IMR-90 (cell line): ENCODE measurements at regions not wholly inside any gene's neighbourhood (a gene's known extent, or its start where the extent isn't known, plus 50 kb on each side); places are given as distances from the start of the nearest gene placed in this dataset.

Experiments
- ATAC-seq: fragments of 200-7000 bp; cut with Tn5 transposase; 2 replicates; pipeline ENCODE4 v1.9.1; 2020; ENCODE audit warnings: low read depth, mild to moderate bottlenecking, moderate library complexity
- BruUV-seq: library from RNA; stranded (reverse); fragments of 400-500 nt; replicated peaks from 2 replicates; lab custom pipeline; 2021; lab: Mats Ljungman, UMichigan
- CTCF ChIA-PET: fragments of 300-600 bp; formaldehyde crosslinking; extraction: SDS; loops from one replicate; lab custom pipeline; 2021; ENCODE audit warnings: antibody characterized with exemption; lab: Yijun Ruan, JAX
- POLR2A ChIA-PET: fragments of 300-600 bp; sonication (Branson Sonifier 250); formaldehyde crosslinking; loops from one replicate; lab custom pipeline; 2022; ENCODE audit warnings: antibody characterized with exemption; ENCODE audit not compliant: unreplicated experiment; lab: Charles Lee
- DNase-seq: peaks from one replicate; pipeline ENCODE4 v3.0.0; 2013
- H2AFZ ChIP-seq: replicated peaks from 2 replicates; pipeline ENCODE3; 2013; ENCODE audit warnings: low read length, mild to moderate bottlenecking; ENCODE audit not compliant: poor library complexity
- H2AK5ac ChIP-seq: 2 replicates; pipeline ENCODE4 v1.6.1; 2013; ENCODE audit warnings: low read depth, low read length, inconsistent platforms
- H2AK9ac ChIP-seq: replicated peaks from 2 replicates; pipeline ENCODE3; 2013; ENCODE audit warnings: mild to moderate bottlenecking, low read depth, low read length, moderate library complexity; ENCODE audit not compliant: poor library complexity
- H2BK120ac ChIP-seq: 2 replicates; pipeline ENCODE4 v1.6.1; 2013; ENCODE audit warnings: low read depth, low read length, inconsistent platforms
- H2BK15ac ChIP-seq: 3 replicates; pipeline ENCODE4 v1.6.1; 2013; ENCODE audit warnings: low read depth, low read length, inconsistent platforms
- H2BK20ac ChIP-seq: 2 replicates; pipeline ENCODE4 v1.6.1; 2013; ENCODE audit warnings: low read depth, mild to moderate bottlenecking, inconsistent platforms, low read length, moderate library complexity
- H2BK5ac ChIP-seq: 2 replicates; pipeline ENCODE4 v1.6.1; 2013; ENCODE audit warnings: mild to moderate bottlenecking, low read depth, low read length, inconsistent platforms; ENCODE audit not compliant: poor library complexity, severe bottlenecking
- H3K14ac ChIP-seq: replicated peaks from 2 replicates; pipeline ENCODE4 v1.6.1; 2013; ENCODE audit warnings: low read depth, low read length, inconsistent platforms
- H3K18ac ChIP-seq: 2 replicates; pipeline ENCODE4 v1.6.1; 2013; ENCODE audit warnings: low read depth, low read length, control low read depth
- H3K23ac ChIP-seq: 2 replicates; pipeline ENCODE4 v1.6.1; 2013; ENCODE audit warnings: low read depth, low read length, inconsistent platforms
- H3K27ac ChIP-seq: 2 replicates; pipeline ENCODE4 v1.5.1; 2013; ENCODE audit warnings: mild to moderate bottlenecking, control low read depth, low read length; ENCODE audit not compliant: insufficient read depth
- H3K27me3 ChIP-seq: 2 replicates; pipeline ENCODE4 v1.6.1; 2013; ENCODE audit warnings: low read length; ENCODE audit not compliant: control insufficient read depth, insufficient read depth
- H3K36me3 ChIP-seq: 2 replicates; pipeline ENCODE4 v1.6.1; 2013; ENCODE audit warnings: low read length, mixed read lengths; ENCODE audit not compliant: control insufficient read depth, insufficient read depth
- H3K4ac ChIP-seq: 2 replicates; pipeline ENCODE4 v1.6.1; 2013; ENCODE audit warnings: low read depth, low read length, inconsistent platforms
- H3K4me1 ChIP-seq: 2 replicates; pipeline ENCODE4 v1.6.1; 2013; ENCODE audit warnings: low read length, mixed read lengths; ENCODE audit not compliant: control insufficient read depth, insufficient read depth
- H3K4me2 ChIP-seq: 2 replicates; pipeline ENCODE4 v1.6.1; 2013; ENCODE audit warnings: low read depth, mild to moderate bottlenecking, control low read depth, low read length, moderate library complexity
- H3K4me3 ChIP-seq: 2 replicates; pipeline ENCODE4 v1.5.1; 2013; ENCODE audit warnings: low read depth, mild to moderate bottlenecking, control low read depth, low read length, moderate library complexity; ENCODE audit not compliant: insufficient read depth
- H3K56ac ChIP-seq: 2 replicates; pipeline ENCODE4 v1.6.1; 2013; ENCODE audit warnings: low read length, inconsistent platforms; ENCODE audit not compliant: insufficient read depth; ENCODE audit errors: extremely low read depth
- H3K79me1 ChIP-seq, 2 experiments: 2 replicates each; pipeline ENCODE4 v1.6.1; 2013; ENCODE audit warnings: low read length in 2 of 2, inconsistent platforms in 1 of 2, low read depth in 1 of 2
- H3K9ac ChIP-seq: 2 replicates; pipeline ENCODE4 v1.6.1; 2013; ENCODE audit warnings: low read depth, low read length, control low read depth
- H3K9me1 ChIP-seq: 2 replicates; pipeline ENCODE4 v1.6.1; 2013; ENCODE audit warnings: low read length, inconsistent platforms; ENCODE audit not compliant: insufficient read depth
- H3K9me3 ChIP-seq: 2 replicates; pipeline ENCODE4 v1.6.1; 2013; ENCODE audit warnings: low read length; ENCODE audit not compliant: control insufficient read depth, insufficient read depth
- H4K20me1 ChIP-seq: 2 replicates; pipeline ENCODE4 v1.6.1; 2013; ENCODE audit warnings: low read length, inconsistent platforms; ENCODE audit not compliant: insufficient read depth
- H4K5ac ChIP-seq: 2 replicates; pipeline ENCODE4 v1.6.1; 2013; ENCODE audit warnings: mild to moderate bottlenecking, low read depth, low read length, control low read depth
- H4K8ac ChIP-seq, 2 experiments: 2 replicates each; pipeline ENCODE4 v1.6.1; 2013; ENCODE audit warnings: low read depth in 2 of 2, low read length in 2 of 2, control low read depth in 1 of 2, inconsistent platforms in 1 of 2
- H4K91ac ChIP-seq: 2 replicates; pipeline ENCODE4 v1.6.1; 2013; ENCODE audit warnings: low read depth, low read length, inconsistent platforms; ENCODE audit not compliant: insufficient read depth
- BHLHE40 ChIP-seq: fragments of 150-350 bp; IDR thresholded peaks from 2 replicates; pipeline ENCODE4 v1.6.1; 2016; ENCODE audit warnings: mild to moderate bottlenecking, low read depth, low read length
- CEBPB ChIP-seq: IDR thresholded peaks from 2 replicates; pipeline ENCODE4 v1.6.1; 2012; ENCODE audit warnings: low read depth, low read length, improper control_type of control experiment
- FOS ChIP-seq: fragments of 150-350 bp; IDR thresholded peaks from 2 replicates; pipeline ENCODE4 v1.6.1; 2016; ENCODE audit warnings: low read depth, low read length
- MAFK ChIP-seq: IDR thresholded peaks from 2 replicates; pipeline ENCODE4 v1.6.1; 2012; ENCODE audit warnings: low read depth, low read length, improper control_type of control experiment
- MAZ ChIP-seq: IDR thresholded peaks from 2 replicates; pipeline ENCODE4 v1.6.1; 2012; ENCODE audit warnings: low read depth, mild to moderate bottlenecking, low read length, improper control_type of control experiment, moderate library complexity, borderline replicate concordance
- MXI1 ChIP-seq: IDR thresholded peaks from 2 replicates; pipeline ENCODE4 v1.6.1; 2012; ENCODE audit warnings: low read depth, mild to moderate bottlenecking, low read length, moderate library complexity, borderline replicate concordance
- RAD21 ChIP-seq: IDR thresholded peaks from 2 replicates; pipeline ENCODE4 v1.6.1; 2012; ENCODE audit warnings: low read length, improper control_type of control experiment
- WGBS, 2 experiments: methylation state at CpG; one replicate each; pipeline versions ENCODE4 v1.1.5 to v1.1.7; 2013; ENCODE audit warnings: missing lambda C conversion rate in 2 of 2; ENCODE audit not compliant: insufficient read length in 1 of 2; ENCODE audit errors: extremely low coverage in 2 of 2; 5-methylcytosine and 5-hydroxymethylcytosine counted together
- dilution Hi-C: fragments of 300-500 bp; cut with HindIII; formaldehyde crosslinking; loops from one replicate; pipeline ENCODE4 v1.14.3; 2018; ENCODE audit warnings: low sequenced_read_pairs; ENCODE audit not compliant: unreplicated experiment
- in situ Hi-C: fragments of 300-500 bp; cut with MboI; formaldehyde crosslinking; loops from 3 replicates; pipeline ENCODE4 v1.14.3; 2019; ENCODE audit warnings: low sequenced_read_pairs, inconsistent platforms, mixed read lengths
- intact Hi-C: fragments of 100-400 bp; cut with micrococcal nuclease; formaldehyde crosslinking; loops from 2 replicates; pipeline ENCODE4 v1.10.0; 2022

DNA sequence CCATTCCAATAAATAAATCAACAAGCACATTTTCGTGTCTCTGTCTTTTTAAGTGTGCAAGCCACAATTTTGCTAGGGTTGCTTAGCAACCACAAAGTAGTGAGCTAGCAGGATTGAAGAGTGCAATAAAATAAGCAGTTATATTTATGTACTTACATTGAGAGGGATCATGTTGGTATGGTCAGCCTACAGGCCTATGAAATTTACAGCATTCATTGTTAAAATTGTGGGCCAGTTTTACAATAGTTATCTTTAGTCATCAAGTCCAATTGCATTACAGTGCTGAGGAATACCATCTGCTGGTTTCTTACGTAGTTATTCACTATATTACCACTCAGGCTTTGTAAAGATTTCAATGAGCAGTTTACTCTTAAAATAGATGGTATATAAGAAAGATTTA is 192.5 kb upstream of the POT1 start:
- H3K9me3 ChIP-seq, result peaks cover 3% of the 10 kb centered on the region; the same call in 1 of the 2 replicates
- H3K4me3 ChIP-seq, result no peak overlapping the region
- WGBS, 2 experiments, result no CpG with 5 or more reads among the region's 2 CpGs
- H3K23ac ChIP-seq, result no peak overlapping the region
- H2AK5ac ChIP-seq, result no peak overlapping the region
- TF ChIP-seq RAD21, result no peak
- no peak for TF ChIP-seq MXI1
- no peak for TF ChIP-seq CEBPB
- no peak for TF ChIP-seq FOS
- no peak for TF ChIP-seq MAZ
- TF ChIP-seq MAFK, result no peak
- no peak for TF ChIP-seq BHLHE40
- H3K36me3 ChIP-seq, result no peaks in the 10 kb centered on the region
- POLR2A ChIA-PET, result no interaction called here
- no peak overlapping the region for H4K8ac ChIP-seq
- no peak overlapping the region for H2AK9ac ChIP-seq
- no peak overlapping the region for H2BK5ac ChIP-seq
- no peaks in the 10 kb centered on the region for H3K27me3 ChIP-seq
- H3K79me1 ChIP-seq, result no peaks in the 10 kb centered on the region
- no peak for DNase-seq
- ATAC-seq, result no peak
- H3K4me2 ChIP-seq, result no peak overlapping the region
- no peak overlapping the region for H2AFZ ChIP-seq
- dilution Hi-C loops (no loop called here), intact Hi-C loops (no loop called here), in situ Hi-C loops (no loop called here)
- no peak overlapping the region for H2BK120ac ChIP-seq
- H3K56ac ChIP-seq, result no peak overlapping the region
- no peak overlapping the region for H4K5ac ChIP-seq
- H3K27ac ChIP-seq, result no peak overlapping the region
- no peak overlapping the region for H3K14ac ChIP-seq
- no peaks in the 10 kb centered on the region for H4K20me1 ChIP-seq
- no peak overlapping the region for H3K9ac ChIP-seq
- no peaks in the 10 kb centered on the region for H3K4me1 ChIP-seq
- no peak overlapping the region for H3K4ac ChIP-seq
- H4K91ac ChIP-seq, result no peak overlapping the region
- CTCF ChIA-PET, result no interaction called here
- no peak overlapping the region for H2BK15ac ChIP-seq
- H3K9me1 ChIP-seq, result no peaks in the 10 kb centered on the region
- H3K18ac ChIP-seq, result no peak overlapping the region
- H2BK20ac ChIP-seq, result no peak overlapping the region
- no TSS peak for BruUV-seq
